ENCODE measurements at regions not wholly inside any gene's neighbourhood (a gene's known extent, or its start where the extent isn't known, plus 50 kb on each side); places are given as distances from the start of the nearest gene placed in this dataset.

GRCh38 chr6:148140772-148141557 lies 201.7 kb upstream of the SASH1 start:
- Histone ChIP-seq H2AFZ (ENCODE audit: low read depth, low read length) (no peak overlapping the region), H3K4me2 (ENCODE audit: insufficient read depth, low read length) (no peak overlapping the region), H3K4me3 (ENCODE audit: low read depth in 1 of 2, low read length in 2 of 2) (no peak overlapping the region), H3K36me3 (ENCODE audit: insufficient read depth, low read length) (no peaks in the 10 kb centered on the region), H3K27me3 (ENCODE audit: insufficient read depth, low read length, poor library complexity) (no peaks in the 10 kb centered on the region), H3K4me1 (ENCODE audit: insufficient read depth, low read length) (no peaks in the 10 kb centered on the region), H3K9me3 (ENCODE audit: insufficient read depth, low read length, severe bottlenecking) (no peaks in the 10 kb centered on the region), H3K79me2 (ENCODE audit: insufficient read depth, low read length) (no peaks in the 10 kb centered on the region), H3K27ac (ENCODE audit: low read length) (no peak overlapping the region), H3K9ac (ENCODE audit: low read depth, low read length) (no peak overlapping the region), H4K20me1 (ENCODE audit: insufficient read depth, low read length) (no peaks in the 10 kb centered on the region)
- no peak for DNase-seq
- no peak for TF ChIP-seq EZH2 (IDR thresholded peaks at IDR 0.05; ENCODE audit: borderline replicate concordance, low read depth, low read length, severe bottlenecking)
- TF ChIP-seq, protein P1, sequence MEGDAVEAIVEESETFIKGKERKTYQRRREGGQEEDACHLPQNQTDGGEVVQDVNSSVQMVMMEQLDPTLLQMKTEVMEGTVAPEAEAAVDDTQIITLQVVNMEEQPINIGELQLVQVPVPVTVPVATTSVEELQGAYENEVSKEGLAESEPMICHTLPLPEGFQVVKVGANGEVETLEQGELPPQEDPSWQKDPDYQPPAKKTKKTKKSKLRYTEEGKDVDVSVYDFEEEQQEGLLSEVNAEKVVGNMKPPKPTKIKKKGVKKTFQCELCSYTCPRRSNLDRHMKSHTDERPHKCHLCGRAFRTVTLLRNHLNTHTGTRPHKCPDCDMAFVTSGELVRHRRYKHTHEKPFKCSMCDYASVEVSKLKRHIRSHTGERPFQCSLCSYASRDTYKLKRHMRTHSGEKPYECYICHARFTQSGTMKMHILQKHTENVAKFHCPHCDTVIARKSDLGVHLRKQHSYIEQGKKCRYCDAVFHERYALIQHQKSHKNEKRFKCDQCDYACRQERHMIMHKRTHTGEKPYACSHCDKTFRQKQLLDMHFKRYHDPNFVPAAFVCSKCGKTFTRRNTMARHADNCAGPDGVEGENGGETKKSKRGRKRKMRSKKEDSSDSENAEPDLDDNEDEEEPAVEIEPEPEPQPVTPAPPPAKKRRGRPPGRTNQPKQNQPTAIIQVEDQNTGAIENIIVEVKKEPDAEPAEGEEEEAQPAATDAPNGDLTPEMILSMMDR (IDR thresholded peaks at IDR 0.05; ENCODE audit: borderline replicate concordance, extremely low read depth, low read length, poor library complexity, severe bottlenecking), result no peak
- ATAC-seq (ENCODE audit: insufficient read depth, low read depth), result no peak

GRCh38 chr6:148142821-148143220 lies 199.8 kb upstream of the SASH1 start:
- H3K9me3 ChIP-seq (ENCODE audit: insufficient read depth, low read length, severe bottlenecking), result no peaks in the 10 kb centered on the region
- no peak overlapping the region for H3K27ac ChIP-seq (ENCODE audit: low read length)
- H3K4me2 ChIP-seq (ENCODE audit: insufficient read depth, low read length), result no peak overlapping the region
- H2AFZ ChIP-seq (ENCODE audit: low read depth, low read length), result no peak overlapping the region
- H3K27me3 ChIP-seq (ENCODE audit: insufficient read depth, low read length, poor library complexity), result no peaks in the 10 kb centered on the region
- no peaks in the 10 kb centered on the region for H3K4me1 ChIP-seq (ENCODE audit: insufficient read depth, low read length)
- ATAC-seq (ENCODE audit: insufficient read depth, low read depth) (no peak), DNase-seq (no peak)
- no peak overlapping the region for H3K9ac ChIP-seq (ENCODE audit: low read depth, low read length)
- H4K20me1 ChIP-seq (ENCODE audit: insufficient read depth, low read length), result no peaks in the 10 kb centered on the region
- H3K36me3 ChIP-seq (ENCODE audit: insufficient read depth, low read length), result no peaks in the 10 kb centered on the region
- H3K79me2 ChIP-seq (ENCODE audit: insufficient read depth, low read length), result no peaks in the 10 kb centered on the region
- TF ChIP-seq, protein P1 (IDR thresholded peaks at IDR 0.05; ENCODE audit: borderline replicate concordance, extremely low read depth, low read length, poor library complexity, severe bottlenecking), result no peak
- TF ChIP-seq EZH2 (IDR thresholded peaks at IDR 0.05; ENCODE audit: borderline replicate concordance, low read depth, low read length, severe bottlenecking), result no peak
- H3K4me3 ChIP-seq (ENCODE audit: low read depth in 1 of 2, low read length in 2 of 2), result no peak overlapping the region

- H3K27me3 ChIP-seq (ENCODE audit: insufficient read depth, low read length, poor library complexity), result no peaks in the 10 kb centered on the region
- no peak for DNase-seq
Observed at GRCh38 chr6:148143771-148144170, 198.9 kb upstream of the SASH1 start.

More at GRCh38 chr6:148143771-148144170, 198.9 kb upstream of the SASH1 start:
- TF ChIP-seq, protein P1 (IDR thresholded peaks at IDR 0.05; ENCODE audit: borderline replicate concordance, extremely low read depth, low read length, poor library complexity, severe bottlenecking), result no peak
- TF ChIP-seq EZH2 (IDR thresholded peaks at IDR 0.05; ENCODE audit: borderline replicate concordance, low read depth, low read length, severe bottlenecking), result no peak
- H3K4me2 ChIP-seq (ENCODE audit: insufficient read depth, low read length), result no peak overlapping the region
- no peak overlapping the region for H3K27ac ChIP-seq (ENCODE audit: low read length)
- no peaks in the 10 kb centered on the region for H4K20me1 ChIP-seq (ENCODE audit: insufficient read depth, low read length)
- H3K36me3 ChIP-seq (ENCODE audit: insufficient read depth, low read length), result no peaks in the 10 kb centered on the region
- no peaks in the 10 kb centered on the region for H3K4me1 ChIP-seq (ENCODE audit: insufficient read depth, low read length)
- H3K9ac ChIP-seq (ENCODE audit: low read depth, low read length), result no peak overlapping the region
- H3K79me2 ChIP-seq (ENCODE audit: insufficient read depth, low read length), result no peaks in the 10 kb centered on the region
- no peak overlapping the region for H3K4me3 ChIP-seq (ENCODE audit: low read depth in 1 of 2, low read length in 2 of 2)
- no peaks in the 10 kb centered on the region for H3K9me3 ChIP-seq (ENCODE audit: insufficient read depth, low read length, severe bottlenecking)
- no peak overlapping the region for H2AFZ ChIP-seq (ENCODE audit: low read depth, low read length)
- ATAC-seq (ENCODE audit: insufficient read depth, low read depth), result no peak
